IMR-90 (cell line): ENCODE measurements at regions not wholly inside any gene's neighbourhood (a gene's known extent, or its start where the extent isn't known, plus 50 kb on each side); places are given as distances from the start of the nearest gene placed in this dataset.

Experiments
- ATAC-seq: fragments of 200-7000 bp; cut with Tn5 transposase; 2 replicates; pipeline ENCODE4 v1.9.1; 2020; ENCODE audit warnings: low read depth, mild to moderate bottlenecking, moderate library complexity
- BruUV-seq: library from RNA; stranded (reverse); fragments of 400-500 nt; replicated peaks from 2 replicates; lab custom pipeline; 2021; lab: Mats Ljungman, UMichigan
- CTCF ChIA-PET: fragments of 300-600 bp; formaldehyde crosslinking; extraction: SDS; loops from one replicate; lab custom pipeline; 2021; ENCODE audit warnings: antibody characterized with exemption; lab: Yijun Ruan, JAX
- POLR2A ChIA-PET: fragments of 300-600 bp; sonication (Branson Sonifier 250); formaldehyde crosslinking; loops from one replicate; lab custom pipeline; 2022; ENCODE audit warnings: antibody characterized with exemption; ENCODE audit not compliant: unreplicated experiment; lab: Charles Lee
- DNase-seq: peaks from one replicate; pipeline ENCODE4 v3.0.0; 2013
- H2AFZ ChIP-seq: replicated peaks from 2 replicates; pipeline ENCODE3; 2013; ENCODE audit warnings: low read length, mild to moderate bottlenecking; ENCODE audit not compliant: poor library complexity
- H2AK5ac ChIP-seq: 2 replicates; pipeline ENCODE4 v1.6.1; 2013; ENCODE audit warnings: low read depth, low read length, inconsistent platforms
- H2AK9ac ChIP-seq: replicated peaks from 2 replicates; pipeline ENCODE3; 2013; ENCODE audit warnings: mild to moderate bottlenecking, low read depth, low read length, moderate library complexity; ENCODE audit not compliant: poor library complexity
- H2BK120ac ChIP-seq: 2 replicates; pipeline ENCODE4 v1.6.1; 2013; ENCODE audit warnings: low read depth, low read length, inconsistent platforms
- H2BK15ac ChIP-seq: 3 replicates; pipeline ENCODE4 v1.6.1; 2013; ENCODE audit warnings: low read depth, low read length, inconsistent platforms
- H2BK20ac ChIP-seq: 2 replicates; pipeline ENCODE4 v1.6.1; 2013; ENCODE audit warnings: low read depth, mild to moderate bottlenecking, inconsistent platforms, low read length, moderate library complexity
- H2BK5ac ChIP-seq: 2 replicates; pipeline ENCODE4 v1.6.1; 2013; ENCODE audit warnings: mild to moderate bottlenecking, low read depth, low read length, inconsistent platforms; ENCODE audit not compliant: poor library complexity, severe bottlenecking
- H3K14ac ChIP-seq: replicated peaks from 2 replicates; pipeline ENCODE4 v1.6.1; 2013; ENCODE audit warnings: low read depth, low read length, inconsistent platforms
- H3K18ac ChIP-seq: 2 replicates; pipeline ENCODE4 v1.6.1; 2013; ENCODE audit warnings: low read depth, low read length, control low read depth
- H3K23ac ChIP-seq: 2 replicates; pipeline ENCODE4 v1.6.1; 2013; ENCODE audit warnings: low read depth, low read length, inconsistent platforms
- H3K27ac ChIP-seq: 2 replicates; pipeline ENCODE4 v1.5.1; 2013; ENCODE audit warnings: mild to moderate bottlenecking, control low read depth, low read length; ENCODE audit not compliant: insufficient read depth
- H3K27me3 ChIP-seq: 2 replicates; pipeline ENCODE4 v1.6.1; 2013; ENCODE audit warnings: low read length; ENCODE audit not compliant: control insufficient read depth, insufficient read depth
- H3K36me3 ChIP-seq: 2 replicates; pipeline ENCODE4 v1.6.1; 2013; ENCODE audit warnings: low read length, mixed read lengths; ENCODE audit not compliant: control insufficient read depth, insufficient read depth
- H3K4ac ChIP-seq: 2 replicates; pipeline ENCODE4 v1.6.1; 2013; ENCODE audit warnings: low read depth, low read length, inconsistent platforms
- H3K4me1 ChIP-seq: 2 replicates; pipeline ENCODE4 v1.6.1; 2013; ENCODE audit warnings: low read length, mixed read lengths; ENCODE audit not compliant: control insufficient read depth, insufficient read depth
- H3K4me2 ChIP-seq: 2 replicates; pipeline ENCODE4 v1.6.1; 2013; ENCODE audit warnings: low read depth, mild to moderate bottlenecking, control low read depth, low read length, moderate library complexity
- H3K4me3 ChIP-seq: 2 replicates; pipeline ENCODE4 v1.5.1; 2013; ENCODE audit warnings: low read depth, mild to moderate bottlenecking, control low read depth, low read length, moderate library complexity; ENCODE audit not compliant: insufficient read depth
- H3K56ac ChIP-seq: 2 replicates; pipeline ENCODE4 v1.6.1; 2013; ENCODE audit warnings: low read length, inconsistent platforms; ENCODE audit not compliant: insufficient read depth; ENCODE audit errors: extremely low read depth
- H3K79me1 ChIP-seq, 2 experiments: 2 replicates each; pipeline ENCODE4 v1.6.1; 2013; ENCODE audit warnings: low read length in 2 of 2, inconsistent platforms in 1 of 2, low read depth in 1 of 2
- H3K9ac ChIP-seq: 2 replicates; pipeline ENCODE4 v1.6.1; 2013; ENCODE audit warnings: low read depth, low read length, control low read depth
- H3K9me1 ChIP-seq: 2 replicates; pipeline ENCODE4 v1.6.1; 2013; ENCODE audit warnings: low read length, inconsistent platforms; ENCODE audit not compliant: insufficient read depth
- H3K9me3 ChIP-seq: 2 replicates; pipeline ENCODE4 v1.6.1; 2013; ENCODE audit warnings: low read length; ENCODE audit not compliant: control insufficient read depth, insufficient read depth
- H4K20me1 ChIP-seq: 2 replicates; pipeline ENCODE4 v1.6.1; 2013; ENCODE audit warnings: low read length, inconsistent platforms; ENCODE audit not compliant: insufficient read depth
- H4K5ac ChIP-seq: 2 replicates; pipeline ENCODE4 v1.6.1; 2013; ENCODE audit warnings: mild to moderate bottlenecking, low read depth, low read length, control low read depth
- H4K8ac ChIP-seq, 2 experiments: 2 replicates each; pipeline ENCODE4 v1.6.1; 2013; ENCODE audit warnings: low read depth in 2 of 2, low read length in 2 of 2, control low read depth in 1 of 2, inconsistent platforms in 1 of 2
- H4K91ac ChIP-seq: 2 replicates; pipeline ENCODE4 v1.6.1; 2013; ENCODE audit warnings: low read depth, low read length, inconsistent platforms; ENCODE audit not compliant: insufficient read depth
- BHLHE40 ChIP-seq: fragments of 150-350 bp; IDR thresholded peaks from 2 replicates; pipeline ENCODE4 v1.6.1; 2016; ENCODE audit warnings: mild to moderate bottlenecking, low read depth, low read length
- CEBPB ChIP-seq: IDR thresholded peaks from 2 replicates; pipeline ENCODE4 v1.6.1; 2012; ENCODE audit warnings: low read depth, low read length, improper control_type of control experiment
- CHD1 ChIP-seq: IDR thresholded peaks from 2 replicates; pipeline ENCODE4 v1.6.1; 2012; ENCODE audit warnings: low read depth, low read length, improper control_type of control experiment
- FOS ChIP-seq: fragments of 150-350 bp; IDR thresholded peaks from 2 replicates; pipeline ENCODE4 v1.6.1; 2016; ENCODE audit warnings: low read depth, low read length
- MAFK ChIP-seq: IDR thresholded peaks from 2 replicates; pipeline ENCODE4 v1.6.1; 2012; ENCODE audit warnings: low read depth, low read length, improper control_type of control experiment
- MAZ ChIP-seq: IDR thresholded peaks from 2 replicates; pipeline ENCODE4 v1.6.1; 2012; ENCODE audit warnings: low read depth, mild to moderate bottlenecking, low read length, improper control_type of control experiment, moderate library complexity, borderline replicate concordance
- MXI1 ChIP-seq: IDR thresholded peaks from 2 replicates; pipeline ENCODE4 v1.6.1; 2012; ENCODE audit warnings: low read depth, mild to moderate bottlenecking, low read length, moderate library complexity, borderline replicate concordance
- NFE2L2 ChIP-seq: fragments of 150-350 bp; IDR thresholded peaks from 2 replicates; pipeline ENCODE4 v1.6.1; 2016; ENCODE audit warnings: low read depth, mild to moderate bottlenecking, low read length
- POLR2A ChIP-seq: IDR thresholded peaks from 2 replicates; pipeline ENCODE4 v1.6.1; 2012; ENCODE audit warnings: mild to moderate bottlenecking, low read depth, low read length
- RAD21 ChIP-seq: IDR thresholded peaks from 2 replicates; pipeline ENCODE4 v1.6.1; 2012; ENCODE audit warnings: low read length, improper control_type of control experiment
- RCOR1 ChIP-seq: IDR thresholded peaks from 2 replicates; pipeline ENCODE4 v1.6.1; 2012; ENCODE audit warnings: mild to moderate bottlenecking, low read length, improper control_type of control experiment; ENCODE audit not compliant: insufficient replicate concordance
- RFX5 ChIP-seq: IDR thresholded peaks from 2 replicates; pipeline ENCODE4 v1.8.0; 2012; ENCODE audit warnings: low read depth, mild to moderate bottlenecking, low read length, moderate library complexity
- SMC3 ChIP-seq: fragments of 150-350 bp; IDR thresholded peaks from 2 replicates; pipeline ENCODE4 v1.6.1; 2016; ENCODE audit warnings: low read depth, mild to moderate bottlenecking, antibody characterized with exemption, low read length, moderate library complexity
- USF2 ChIP-seq: fragments of 150-350 bp; IDR thresholded peaks from 2 replicates; pipeline ENCODE4 v1.6.1; 2017; ENCODE audit warnings: mild to moderate bottlenecking, antibody characterized with exemption, low read length, low read depth
- WGBS, 2 experiments: methylation state at CpG; one replicate each; pipeline versions ENCODE4 v1.1.5 to v1.1.7; 2013; ENCODE audit warnings: missing lambda C conversion rate in 2 of 2; ENCODE audit not compliant: insufficient read length in 1 of 2; ENCODE audit errors: extremely low coverage in 2 of 2; 5-methylcytosine and 5-hydroxymethylcytosine counted together
- dilution Hi-C: fragments of 300-500 bp; cut with HindIII; formaldehyde crosslinking; loops from one replicate; pipeline ENCODE4 v1.14.3; 2018; ENCODE audit warnings: low sequenced_read_pairs; ENCODE audit not compliant: unreplicated experiment
- in situ Hi-C: fragments of 300-500 bp; cut with MboI; formaldehyde crosslinking; loops from 3 replicates; pipeline ENCODE4 v1.14.3; 2019; ENCODE audit warnings: low sequenced_read_pairs, inconsistent platforms, mixed read lengths
- intact Hi-C: fragments of 100-400 bp; cut with micrococcal nuclease; formaldehyde crosslinking; loops from 2 replicates; pipeline ENCODE4 v1.10.0; 2022
- TF ChIP-seq, protein P1 (sequence below): conservative IDR thresholded peaks from 2 replicates; pipeline ENCODE4 v1.5.1; 2012; ENCODE audit warnings: mild to moderate bottlenecking, low read depth, low read length, improper control_type of control experiment
- TF ChIP-seq, protein P2 (sequence below): fragments of 150-350 bp; IDR thresholded peaks from 2 replicates; pipeline ENCODE4 v1.6.1; 2016; ENCODE audit warnings: low read depth, mild to moderate bottlenecking, low read length, moderate library complexity, borderline replicate concordance

GRCh38 chr16:26708428-26708827 lies 358.3 kb upstream of the C16orf82 start:
- WGBS, 2 experiments, result no CpG with 5 or more reads among the region's 2 CpGs
- in situ Hi-C loops (no loop called here), dilution Hi-C loops (no loop called here), intact Hi-C loops (no loop called here)
- H3K9ac ChIP-seq, result no peak overlapping the region
- H4K20me1 ChIP-seq, result no peaks in the 10 kb centered on the region
- no peak overlapping the region for H3K18ac ChIP-seq
- H2AK5ac ChIP-seq, result no peak overlapping the region
- no peak overlapping the region for H2BK20ac ChIP-seq
- H3K14ac ChIP-seq, result no peak overlapping the region
- no peak overlapping the region for H2AFZ ChIP-seq
- no peak overlapping the region for H3K4ac ChIP-seq
- no peaks in the 10 kb centered on the region for H3K4me1 ChIP-seq
- DNase-seq, result no peak
- no peak overlapping the region for H3K4me2 ChIP-seq
- H3K27ac ChIP-seq, result no peak overlapping the region
- H2BK120ac ChIP-seq, result no peak overlapping the region
- H3K79me1 ChIP-seq, result no peaks in the 10 kb centered on the region
- H3K23ac ChIP-seq, result no peak overlapping the region
- ChIA-PET POLR2A (no interaction called here), CTCF (no interaction called here)
- TF ChIP-seq MXI1 (no peak), RCOR1 (no peak), FOS (no peak), MAZ (no peak), CEBPB (no peak), RFX5 (no peak), CHD1 (no peak), SMC3 (no peak), POLR2A (no peak), NFE2L2 (no peak), MAFK (no peak), USF2 (no peak), BHLHE40 (no peak), RAD21 (no peak)
- TF ChIP-seq, protein P1, sequence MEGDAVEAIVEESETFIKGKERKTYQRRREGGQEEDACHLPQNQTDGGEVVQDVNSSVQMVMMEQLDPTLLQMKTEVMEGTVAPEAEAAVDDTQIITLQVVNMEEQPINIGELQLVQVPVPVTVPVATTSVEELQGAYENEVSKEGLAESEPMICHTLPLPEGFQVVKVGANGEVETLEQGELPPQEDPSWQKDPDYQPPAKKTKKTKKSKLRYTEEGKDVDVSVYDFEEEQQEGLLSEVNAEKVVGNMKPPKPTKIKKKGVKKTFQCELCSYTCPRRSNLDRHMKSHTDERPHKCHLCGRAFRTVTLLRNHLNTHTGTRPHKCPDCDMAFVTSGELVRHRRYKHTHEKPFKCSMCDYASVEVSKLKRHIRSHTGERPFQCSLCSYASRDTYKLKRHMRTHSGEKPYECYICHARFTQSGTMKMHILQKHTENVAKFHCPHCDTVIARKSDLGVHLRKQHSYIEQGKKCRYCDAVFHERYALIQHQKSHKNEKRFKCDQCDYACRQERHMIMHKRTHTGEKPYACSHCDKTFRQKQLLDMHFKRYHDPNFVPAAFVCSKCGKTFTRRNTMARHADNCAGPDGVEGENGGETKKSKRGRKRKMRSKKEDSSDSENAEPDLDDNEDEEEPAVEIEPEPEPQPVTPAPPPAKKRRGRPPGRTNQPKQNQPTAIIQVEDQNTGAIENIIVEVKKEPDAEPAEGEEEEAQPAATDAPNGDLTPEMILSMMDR, result no peak
- TF ChIP-seq, protein P2, sequence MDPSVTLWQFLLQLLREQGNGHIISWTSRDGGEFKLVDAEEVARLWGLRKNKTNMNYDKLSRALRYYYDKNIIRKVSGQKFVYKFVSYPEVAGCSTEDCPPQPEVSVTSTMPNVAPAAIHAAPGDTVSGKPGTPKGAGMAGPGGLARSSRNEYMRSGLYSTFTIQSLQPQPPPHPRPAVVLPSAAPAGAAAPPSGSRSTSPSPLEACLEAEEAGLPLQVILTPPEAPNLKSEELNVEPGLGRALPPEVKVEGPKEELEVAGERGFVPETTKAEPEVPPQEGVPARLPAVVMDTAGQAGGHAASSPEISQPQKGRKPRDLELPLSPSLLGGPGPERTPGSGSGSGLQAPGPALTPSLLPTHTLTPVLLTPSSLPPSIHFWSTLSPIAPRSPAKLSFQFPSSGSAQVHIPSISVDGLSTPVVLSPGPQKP, result no peak
- H3K36me3 ChIP-seq, result no peaks in the 10 kb centered on the region
- ATAC-seq, result no peak
- no peak overlapping the region for H2BK15ac ChIP-seq
- no peak overlapping the region for H3K4me3 ChIP-seq
- no peak overlapping the region for H4K8ac ChIP-seq
- no peak overlapping the region for H4K91ac ChIP-seq
- H2BK5ac ChIP-seq, result no peak overlapping the region
- H3K9me1 ChIP-seq, result no peaks in the 10 kb centered on the region
- BruUV-seq, result no TSS peak
- H3K27me3 ChIP-seq, result no peaks in the 10 kb centered on the region
- no peak overlapping the region for H2AK9ac ChIP-seq
- peaks cover 4% of the 10 kb centered on the region; the same call in 1 of the 2 replicates for H3K9me3 ChIP-seq
- no peak overlapping the region for H4K5ac ChIP-seq
- no peak overlapping the region for H3K56ac ChIP-seq
